NCI-H2081 (cell line): ENCODE measurements at regions not wholly inside any gene's neighbourhood (a gene's known extent, or its start where the extent isn't known, plus 50 kb on each side); places are given as distances from the start of the nearest gene placed in this dataset.

Source experiments
- DNase-seq, 2 experiments: peaks; one replicate each; lab custom pipeline; 2025; lab: John Stamatoyannopoulos, UW

- DNase-seq, result no peak
These were observed 235.7 kb downstream of the HTR1A start for GRCh38 chr5:63726496-63726895.

- no peak for DNase-seq
These were observed 243.1 kb downstream of the HTR1A start for GRCh38 chr5:63719147-63719546.

- no peak for DNase-seq
These were observed 262.0 kb downstream of the HTR1A start for GRCh38 chr5:63700241-63700640.

GRCh38 chr5:63697811-63698210 lies 264.4 kb downstream of the HTR1A start:
- no peak for DNase-seq

DNA sequence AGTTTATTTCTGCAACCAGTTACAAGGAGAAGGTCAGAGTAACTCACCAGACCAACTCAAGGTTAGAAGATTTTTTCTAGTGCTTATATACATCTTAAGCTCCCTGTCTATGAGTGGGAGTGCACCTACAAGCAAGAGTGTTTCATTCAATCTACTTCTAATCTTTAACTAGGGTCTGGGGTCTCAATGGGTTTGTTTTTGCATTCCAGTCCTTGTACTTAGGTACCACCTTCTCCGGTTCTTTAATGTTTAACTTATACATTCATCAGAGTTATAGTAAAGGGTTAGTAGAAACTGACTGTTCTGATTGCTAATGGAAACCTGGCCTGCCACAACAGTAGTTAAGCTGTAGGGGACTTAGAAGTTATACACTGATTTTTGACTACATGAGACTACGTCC lies 271.7 kb downstream of the HTR1A start:
- no peak for DNase-seq

GRCh38 chr5:63687854-63688516 lies 274.3 kb downstream of the HTR1A start:
- DNase-seq, result no peak

GRCh38 chr5:63686938-63687337 lies 275.3 kb downstream of the HTR1A start:
- DNase-seq, result no peak

DNA sequence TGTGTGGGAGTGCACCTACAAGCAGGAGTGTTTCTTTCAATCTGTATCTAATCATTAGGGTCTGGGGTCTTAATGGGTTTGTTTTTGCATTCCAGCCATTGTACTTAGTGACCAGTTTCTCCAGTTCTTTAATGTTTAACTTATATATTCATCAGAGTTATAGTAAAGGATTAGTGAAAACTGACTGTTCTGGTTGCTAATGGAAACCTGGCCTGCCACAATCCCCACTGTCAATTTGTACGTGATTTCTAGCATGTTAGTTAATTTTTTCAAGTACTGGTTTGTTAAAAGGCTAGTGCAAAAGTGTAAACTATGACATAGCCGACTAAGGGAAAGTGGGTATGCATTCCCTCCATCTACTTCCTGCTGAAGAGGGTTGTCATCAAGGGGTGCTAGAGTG lies 276.1 kb downstream of the HTR1A start:
- no peak for DNase-seq

- no peak for DNase-seq
These were observed 276.8 kb downstream of the HTR1A start for GRCh38 chr5:63685454-63685853.

DNA sequence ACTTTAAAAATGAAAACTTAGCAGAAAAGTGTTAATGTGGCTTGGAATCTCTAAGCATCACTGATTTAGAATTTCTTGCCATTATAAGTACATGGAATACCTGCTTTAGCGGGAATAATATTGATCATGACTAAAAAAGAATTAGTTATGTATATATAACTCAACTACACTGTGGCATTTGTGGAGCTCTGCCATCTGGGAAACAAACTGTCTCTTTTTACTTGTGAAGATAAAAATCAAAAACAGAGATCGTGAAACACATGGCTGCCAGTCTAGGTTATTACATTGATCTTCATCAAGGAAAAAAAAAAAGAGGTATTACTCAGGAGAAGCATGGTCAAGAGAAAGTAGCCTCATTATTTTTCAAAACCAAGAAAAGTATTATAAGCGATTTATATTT lies 287.4 kb downstream of the HTR1A start:
- no peak for DNase-seq

GRCh38 chr5:63655043-63655442 lies 307.2 kb downstream of the HTR1A start:
- DNase-seq, result peak in 1 of 2 experiments; percentile 31

DNA sequence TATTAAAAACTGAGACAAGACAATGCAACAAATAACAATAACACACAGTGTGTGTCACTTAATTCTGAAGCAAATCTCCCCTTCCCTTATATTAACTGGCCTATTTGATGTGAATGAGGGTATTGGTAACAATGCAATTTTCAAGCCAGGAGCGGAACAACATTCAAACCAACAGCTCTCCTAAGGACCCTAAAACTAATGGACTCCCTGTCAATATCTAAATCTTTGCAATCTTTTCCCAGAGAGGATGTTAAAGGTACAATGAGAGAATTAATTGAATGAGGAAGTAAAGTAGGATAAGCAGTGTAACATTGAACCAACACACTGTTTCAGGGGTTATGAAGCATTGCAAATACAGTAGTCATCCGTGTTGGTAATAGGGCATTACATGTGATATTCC lies 311.7 kb downstream of the HTR1A start:
- no peak for DNase-seq

DNA sequence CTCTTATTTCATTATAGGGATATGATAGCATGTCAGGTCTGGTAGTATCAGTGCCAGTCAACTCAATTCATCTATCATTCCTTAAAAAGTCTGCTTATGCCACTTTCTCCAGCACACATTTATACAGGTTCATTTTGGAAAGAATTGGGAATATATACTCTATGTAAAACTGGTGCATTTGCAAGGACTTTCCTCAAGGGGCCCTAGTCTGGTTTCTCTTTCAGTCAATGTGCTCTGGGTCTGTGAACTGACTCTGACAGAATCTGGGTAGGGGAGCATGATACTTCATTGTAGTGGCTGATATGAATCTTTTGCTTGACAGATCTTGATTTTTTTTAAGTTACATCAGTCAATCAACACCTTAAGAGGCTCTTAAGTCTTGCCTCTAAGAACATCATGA lies 313.9 kb downstream of the HTR1A start:
- no peak for DNase-seq

DNA sequence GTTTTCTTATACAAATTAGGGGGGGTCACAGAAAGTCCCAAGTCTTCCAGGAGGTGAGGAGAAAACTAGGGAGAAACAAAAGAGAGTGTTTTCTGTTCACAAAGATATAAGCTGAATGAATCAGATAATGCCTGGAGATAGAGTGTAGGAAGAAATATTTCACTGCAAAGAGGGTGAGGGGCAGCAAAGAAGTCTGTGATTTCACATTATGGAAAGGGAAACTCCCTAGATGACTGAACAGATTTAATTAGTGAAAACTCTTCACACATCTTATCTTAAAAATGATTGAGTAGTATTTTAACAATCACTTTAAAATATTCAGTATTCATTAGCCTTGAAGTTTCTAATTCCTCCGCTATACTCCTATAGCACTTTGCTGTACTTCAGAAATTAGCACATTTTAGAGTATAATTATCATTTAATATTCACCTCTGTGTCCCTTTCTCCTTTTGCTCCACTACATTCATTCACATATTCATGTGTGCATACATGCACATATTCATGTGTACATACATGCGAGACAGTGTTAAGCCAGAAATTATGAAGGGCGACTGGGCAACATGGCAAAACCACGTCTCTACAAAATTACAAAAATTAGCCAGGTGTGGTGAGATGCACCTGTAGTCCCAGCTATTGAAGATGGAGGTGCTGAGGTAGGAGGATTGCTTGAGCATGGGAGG lies 332.2 kb downstream of the HTR1A start:
- no peak for DNase-seq

DNA sequence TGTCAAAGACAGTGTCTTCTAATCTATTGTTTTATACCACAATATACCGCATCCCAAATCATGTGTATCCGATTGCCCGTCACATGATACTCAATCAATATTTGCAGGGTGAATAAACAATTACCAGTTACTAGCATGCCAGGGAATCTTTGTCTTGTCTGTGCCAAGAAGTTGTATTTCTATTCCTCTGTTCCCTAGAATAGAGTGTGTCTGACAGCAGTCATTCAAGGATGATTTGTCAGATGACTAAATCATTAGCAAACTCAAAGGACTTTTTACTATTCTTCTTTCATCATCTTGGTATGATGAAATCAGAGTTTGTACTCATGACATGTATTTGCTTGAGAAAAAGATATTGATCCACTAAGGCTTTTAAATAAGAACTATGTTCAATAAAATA lies 348.8 kb downstream of the HTR1A start:
- DNase-seq, result no peak

- DNase-seq, result no peak
These were observed 358.2 kb downstream of the HTR1A start for GRCh38 chr5:63603996-63604395.

- DNase-seq, result no peak
These were observed 359.3 kb downstream of the HTR1A start for GRCh38 chr5:63602971-63603370.

- no peak for DNase-seq
These were observed 366.0 kb downstream of the HTR1A start for GRCh38 chr5:63596254-63596653.

DNA sequence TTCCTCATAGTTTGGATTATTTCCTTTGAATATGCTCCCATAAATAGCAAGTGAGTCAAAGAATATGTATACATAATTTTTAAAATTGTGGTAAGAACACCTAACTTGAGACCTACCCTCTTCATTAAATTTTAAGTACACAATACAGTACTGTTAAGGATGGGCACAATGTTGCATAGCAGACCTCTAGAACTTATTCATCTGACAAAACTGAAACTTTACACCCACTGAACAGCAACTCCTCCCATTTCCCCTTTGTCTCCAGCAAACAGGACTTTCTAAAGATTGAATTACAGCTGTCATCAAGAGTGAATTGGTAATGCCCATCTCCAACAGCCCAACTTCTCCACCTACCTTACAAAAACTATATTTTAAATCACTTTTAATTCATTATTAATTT lies 388.9 kb downstream of the HTR1A start:
- DNase-seq, result no peak

- no peak for DNase-seq
These were observed 389.5 kb downstream of the HTR1A start for GRCh38 chr5:63572740-63573139.

DNA sequence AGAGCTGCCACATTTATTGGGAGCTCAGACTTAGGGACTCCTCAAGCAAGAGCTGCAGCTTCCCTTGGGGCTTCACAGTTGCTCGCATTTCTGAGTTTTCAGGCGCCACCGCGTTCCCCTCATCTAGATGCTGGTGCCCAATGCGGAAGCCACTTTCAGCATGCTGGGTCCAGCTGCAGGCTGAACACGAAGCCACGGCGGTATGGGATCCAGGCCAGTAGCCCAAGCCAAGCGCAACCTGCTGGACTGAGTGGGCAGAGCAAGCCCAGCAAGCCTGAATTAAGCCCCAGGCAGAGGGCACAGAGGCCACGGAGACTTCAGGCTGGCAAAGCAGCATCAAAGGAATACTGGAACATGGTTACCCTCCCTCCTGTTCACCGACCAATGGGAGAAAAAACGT lies 391.5 kb downstream of the HTR1A start:
- DNase-seq, result no peak

GRCh38 chr5:63564789-63565188 lies 397.5 kb downstream of the HTR1A start:
- DNase-seq, result no peak

- DNase-seq, result no peak
These were observed 399.0 kb downstream of the HTR1A start for GRCh38 chr5:63563008-63563917.
